ENCODE measurements at regions not wholly inside any gene's neighbourhood (a gene's known extent, or its start where the extent isn't known, plus 50 kb on each side); places are given as distances from the start of the nearest gene placed in this dataset.
"Not testable (repeated sequence)": the region's sequence is repeated elsewhere in the genome, so short reads cannot be mapped to it uniquely, and the experiment has no call there.

DNA sequence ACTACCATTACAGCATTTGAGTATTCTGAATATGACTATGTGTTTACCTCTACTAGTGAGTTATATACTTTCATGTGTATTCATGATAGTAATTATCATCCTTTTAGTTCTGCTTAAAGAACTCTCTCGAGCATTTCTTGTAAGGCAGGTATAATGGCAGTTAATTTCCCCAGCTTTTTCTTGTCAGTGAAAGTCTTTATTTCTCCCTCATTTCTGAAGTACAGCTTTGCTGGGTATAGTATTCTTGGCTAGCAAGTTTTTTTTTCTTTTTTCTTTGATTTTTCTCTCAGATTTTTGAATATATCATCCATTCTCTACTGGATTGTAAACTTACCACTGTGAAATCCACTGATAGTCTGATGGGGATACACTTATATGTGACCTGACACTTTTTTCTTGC lies 165.9 kb upstream of the ARHGAP5 start:
- DNase-seq, result no peak

DNA sequence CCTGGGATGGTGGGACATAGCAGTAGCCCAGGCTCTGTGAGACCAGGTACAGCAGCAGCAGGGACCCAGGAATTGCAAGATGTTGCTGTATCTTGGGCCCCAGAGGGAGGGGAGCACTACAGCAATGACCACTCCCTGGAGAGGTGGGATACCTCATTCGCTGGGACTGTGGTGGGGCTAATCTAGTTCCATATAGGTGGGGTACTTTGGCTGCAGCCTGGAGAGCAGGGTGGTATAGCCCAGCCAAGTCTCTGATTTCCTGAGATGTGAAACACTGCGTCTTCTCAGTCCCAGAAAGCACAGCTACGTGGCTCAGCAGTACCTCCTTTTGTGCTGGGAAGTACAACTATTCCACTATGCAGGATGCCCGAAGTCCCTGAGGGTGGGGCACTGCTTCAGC lies 163.7 kb upstream of the ARHGAP5 start:
- DNase-seq, result no peak

GRCh38 chr14:31918289-31918688 lies 158.8 kb upstream of the ARHGAP5 start:
- DNase-seq, result not testable (repeated sequence)

GRCh38 chr14:31920001-31920400 lies 157.1 kb upstream of the ARHGAP5 start:
- DNase-seq, result no peak

DNA sequence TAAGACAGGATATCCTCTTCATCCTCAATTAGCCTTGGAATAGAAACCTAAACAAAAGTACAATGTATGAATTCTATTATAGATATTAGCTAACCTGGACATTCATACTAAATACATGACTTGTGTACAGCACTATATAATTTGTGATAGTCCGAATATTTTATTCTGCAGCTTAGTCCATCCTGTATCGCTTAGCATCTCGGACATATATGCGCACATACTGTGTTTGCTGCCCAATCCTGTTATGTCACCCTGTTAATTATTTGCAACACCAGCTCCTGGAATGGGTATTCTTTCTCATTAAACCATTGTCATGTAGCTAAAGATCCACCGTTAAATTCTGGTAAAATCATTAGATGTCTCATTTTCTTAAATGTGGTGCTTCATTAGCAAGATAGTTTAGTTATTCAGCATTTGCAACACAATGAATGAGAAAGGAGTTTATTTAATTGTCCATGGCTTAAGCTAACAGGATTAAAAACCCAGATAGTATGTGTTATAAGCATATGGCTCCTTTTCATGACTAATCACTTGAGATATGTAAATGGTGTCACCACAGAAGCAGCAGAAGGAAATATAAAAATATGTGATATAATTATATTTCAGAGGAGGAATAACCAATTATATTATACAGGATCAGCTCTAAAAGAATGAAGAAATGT lies 156.0 kb upstream of the ARHGAP5 start:
- no peak for DNase-seq

DNA sequence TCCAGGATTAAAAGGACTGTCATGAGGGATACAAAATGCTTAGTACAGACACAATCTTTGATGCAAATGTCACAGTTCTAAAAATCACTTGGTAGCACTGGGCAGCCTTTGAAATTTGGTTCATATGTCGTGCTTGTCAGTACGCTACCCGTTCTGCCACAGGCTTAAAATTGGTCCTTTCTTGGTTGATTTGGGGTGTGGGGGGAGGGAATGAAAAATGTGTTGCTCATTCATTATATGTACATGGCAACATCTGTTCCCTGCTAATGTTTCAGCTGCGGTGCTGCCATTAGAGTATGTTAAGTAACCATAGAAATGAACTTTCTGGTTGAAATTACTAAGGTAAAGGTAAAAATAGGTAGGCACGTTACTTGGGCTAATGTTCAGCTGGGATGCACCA lies 155.4 kb upstream of the ARHGAP5 start:
- no peak for DNase-seq

DNA sequence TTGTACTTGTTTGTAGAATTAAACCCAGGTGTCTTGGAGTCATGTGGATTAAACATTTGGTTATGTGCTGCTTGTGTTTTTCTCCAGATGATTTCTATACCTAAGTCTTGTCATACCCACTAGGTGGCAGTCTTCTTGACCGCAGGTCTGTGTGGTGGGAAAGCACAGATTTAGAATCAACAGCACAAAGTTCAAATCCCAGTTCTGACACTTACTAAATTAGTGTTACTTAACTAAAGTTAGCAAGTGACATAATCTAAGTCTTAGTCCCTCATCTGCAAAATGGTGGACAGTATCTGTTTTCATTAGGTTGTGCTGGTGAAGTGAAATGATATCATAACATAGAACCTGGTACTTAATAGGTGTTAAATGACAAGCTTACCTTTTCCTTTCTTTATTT lies 151.0 kb upstream of the ARHGAP5 start:
- DNase-seq, result peak; percentile 73 to 82 (median 80)

DNA sequence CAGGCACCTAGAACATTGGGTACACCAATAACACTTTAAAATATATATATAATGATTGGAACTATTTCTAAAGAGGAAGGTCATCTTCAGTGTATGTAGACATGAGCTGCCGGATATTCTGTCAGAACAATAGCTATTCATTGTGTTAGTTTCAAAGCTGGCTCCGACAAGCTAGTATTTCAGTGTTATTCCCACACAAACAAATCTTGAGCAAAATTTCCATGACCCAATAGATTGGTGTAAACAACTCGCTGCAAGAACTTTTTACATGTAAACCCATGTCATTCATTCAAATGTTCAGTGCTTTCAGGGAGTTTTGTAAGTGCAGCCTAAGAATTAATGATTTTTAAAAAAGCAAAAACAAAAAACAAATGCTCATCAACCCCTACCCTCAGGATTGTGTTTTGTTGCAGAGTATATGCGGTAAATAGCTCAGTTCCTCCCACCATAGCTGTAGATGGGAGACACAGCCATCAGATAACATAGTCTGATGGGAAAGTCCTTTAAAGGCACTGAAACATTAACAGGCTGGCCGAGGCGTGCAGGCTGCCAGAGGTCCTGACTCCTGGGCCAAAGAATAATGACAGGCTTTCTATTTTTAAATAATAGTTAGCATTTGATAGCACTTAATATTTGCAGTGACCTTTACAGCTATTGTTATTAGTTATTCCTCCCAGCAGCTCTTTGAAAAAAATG lies 150.3 kb upstream of the ARHGAP5 start:
- DNase-seq, result no peak

DNA sequence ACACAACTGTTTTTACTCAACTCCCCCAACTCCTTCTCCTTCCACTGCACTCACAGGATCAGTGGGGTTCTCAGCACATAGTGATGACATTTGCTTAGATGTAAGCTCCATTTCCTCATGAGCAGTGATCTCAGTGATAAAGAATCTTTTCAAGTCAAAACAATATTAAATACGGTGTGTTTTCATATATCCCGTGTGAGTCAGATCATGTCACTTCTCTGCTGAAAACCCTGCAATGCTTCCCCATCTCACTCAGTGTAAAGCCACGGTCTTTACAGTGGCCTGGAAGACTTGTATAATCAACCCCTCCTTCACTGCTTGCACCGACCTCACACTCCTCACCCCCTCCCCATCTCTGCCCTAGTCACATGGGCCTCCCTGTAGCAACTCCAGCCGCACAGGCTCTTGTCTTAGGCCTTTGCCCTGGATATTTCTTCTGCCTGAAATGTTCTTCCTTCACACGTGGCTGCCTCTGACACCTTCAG lies 149.7 kb upstream of the ARHGAP5 start:
- DNase-seq, result peak in 2 of 3 donors; percentile 19 to 41

DNA sequence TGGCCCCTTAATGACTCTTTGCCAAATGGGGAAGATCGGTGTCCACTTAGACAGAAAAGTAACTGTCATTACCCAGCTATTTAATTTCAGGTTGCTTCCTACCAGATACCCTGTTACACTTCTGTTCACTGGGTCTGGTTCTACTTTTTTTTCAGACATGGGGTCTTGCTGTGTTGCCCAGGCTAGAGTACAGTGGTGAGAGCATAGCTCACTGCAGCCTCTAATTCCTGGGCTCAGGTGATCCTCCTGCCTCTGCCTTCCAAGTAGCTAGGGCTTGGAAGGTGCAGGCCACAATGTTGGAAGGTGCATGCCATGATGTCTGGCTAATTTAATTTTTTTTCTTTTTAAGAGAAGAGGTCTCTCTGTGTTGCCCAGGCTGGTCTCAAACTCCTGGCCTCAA lies 147.0 kb upstream of the ARHGAP5 start:
- no peak for DNase-seq

DNA sequence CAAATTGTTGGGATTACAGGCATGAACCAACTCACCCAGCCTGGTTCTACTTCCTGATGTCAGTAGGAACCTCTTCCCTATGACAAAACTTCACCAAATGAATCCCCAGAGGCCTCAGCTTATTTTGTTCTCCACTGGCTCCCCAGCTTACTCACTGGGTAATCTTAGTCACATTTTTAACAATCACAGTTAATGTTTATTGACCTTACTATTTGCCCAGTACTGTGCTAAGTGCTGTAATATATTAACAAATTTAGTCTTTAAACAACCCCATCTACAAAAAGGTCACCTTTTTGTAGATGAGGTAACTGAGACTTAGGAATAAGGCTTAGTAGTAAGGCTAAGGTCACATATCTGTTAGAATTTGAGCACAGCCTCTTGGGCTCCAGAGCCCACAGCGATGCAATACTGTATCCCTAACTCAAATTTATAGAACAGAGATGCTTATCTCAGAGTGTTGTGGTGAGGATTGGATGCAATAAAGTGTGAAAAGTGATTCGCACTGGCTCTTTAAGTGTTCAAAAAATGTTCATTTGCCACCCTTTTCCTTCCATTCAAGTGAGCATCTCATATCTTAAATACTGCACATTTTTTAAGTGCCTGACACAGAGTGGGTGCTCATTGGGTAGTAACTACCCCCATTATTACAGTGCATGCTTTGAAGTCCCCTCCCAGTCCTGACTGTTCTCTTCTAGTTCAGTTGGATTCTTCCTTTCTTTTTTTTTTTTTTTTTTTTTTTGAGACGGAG lies 146.4 kb upstream of the ARHGAP5 start:
- DNase-seq, result peak in 2 of 3 donors; percentile 24 to 32

- DNase-seq, result no peak
These were observed 144.4 kb upstream of the ARHGAP5 start for GRCh38 chr14:31932675-31933074.

DNA sequence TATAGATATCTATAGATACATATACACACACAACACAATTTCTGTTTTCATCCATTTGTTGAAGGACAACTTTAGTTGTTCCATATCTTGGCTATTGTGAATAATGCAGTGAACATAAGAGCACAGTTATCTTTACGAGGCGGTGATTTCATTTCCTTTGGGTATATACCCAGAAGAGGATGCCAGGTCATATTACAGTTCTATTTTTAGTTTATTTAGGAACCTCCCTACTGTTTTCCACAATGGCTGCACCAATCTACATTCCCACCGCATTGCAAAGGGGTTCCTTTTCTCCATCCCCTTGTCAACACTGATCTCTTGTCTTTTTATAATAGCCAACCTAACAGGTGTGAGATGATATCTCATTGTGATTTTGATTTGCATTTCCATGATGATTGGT lies 143.4 kb upstream of the ARHGAP5 start:
- DNase-seq, result no peak

DNA sequence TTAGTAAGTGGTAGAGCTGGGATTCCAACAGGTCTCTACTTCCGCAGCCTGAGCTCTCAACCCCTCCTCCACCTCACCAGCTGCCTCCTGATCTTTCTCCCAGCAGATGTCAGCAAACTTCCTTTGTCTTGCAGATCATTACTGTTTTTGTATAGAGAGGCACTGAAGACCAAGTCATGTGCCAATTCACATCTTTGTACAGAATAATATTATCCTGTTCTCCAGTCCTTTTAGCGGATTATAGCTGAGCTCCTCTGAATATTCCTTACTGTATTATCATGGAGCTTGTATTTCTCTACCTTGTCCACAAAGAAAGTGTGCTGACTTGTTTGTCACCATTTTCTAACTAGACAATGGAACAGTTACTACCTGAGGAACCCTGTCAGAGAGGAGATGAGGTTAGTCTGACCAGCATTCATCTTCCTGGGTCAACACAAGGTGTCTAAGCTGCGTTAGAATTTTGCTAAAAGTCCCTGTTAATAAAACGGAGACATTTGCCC lies 142.3 kb upstream of the ARHGAP5 start:
- peak in 1 of 3 donors; percentile 21 for DNase-seq

DNA sequence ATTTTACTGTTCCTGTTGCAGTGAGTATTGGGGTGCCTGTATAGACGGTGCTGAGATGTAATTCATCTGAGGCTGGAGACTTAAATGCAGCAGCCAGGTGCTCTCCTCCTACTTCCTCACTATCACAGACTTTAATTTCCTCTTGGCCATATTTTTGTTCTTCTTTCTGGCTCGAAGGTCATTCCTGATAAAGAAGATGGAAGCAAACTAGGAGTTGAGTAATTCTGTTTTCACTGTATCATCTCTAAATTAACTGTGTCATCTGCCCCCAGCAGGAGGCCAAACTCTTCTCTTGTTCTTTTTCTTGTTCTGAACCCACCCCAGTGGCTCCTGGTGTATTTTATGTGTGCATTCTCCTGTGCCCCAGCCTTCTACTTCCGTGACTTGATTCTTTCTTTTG lies 141.7 kb upstream of the ARHGAP5 start:
- DNase-seq, result no peak

DNA sequence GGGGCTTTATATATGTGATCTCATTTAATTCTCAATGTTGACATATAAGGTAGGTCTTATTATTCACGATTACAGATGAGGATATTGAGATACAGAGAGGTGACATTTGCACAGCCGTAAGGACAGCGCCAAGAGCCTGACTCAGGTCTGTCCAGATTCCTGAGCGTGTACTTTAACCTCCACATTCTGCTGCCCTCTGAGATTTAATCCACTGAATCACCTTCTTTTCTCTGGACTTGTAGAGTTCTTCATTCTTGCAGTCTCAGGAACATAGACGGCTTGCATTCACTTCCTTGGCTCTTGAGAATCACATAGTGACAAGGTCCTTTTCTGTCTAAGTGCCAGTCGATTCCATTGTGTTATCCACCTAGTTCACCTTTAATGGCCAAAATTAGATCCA lies 141.0 kb upstream of the ARHGAP5 start:
- no peak for DNase-seq

DNA sequence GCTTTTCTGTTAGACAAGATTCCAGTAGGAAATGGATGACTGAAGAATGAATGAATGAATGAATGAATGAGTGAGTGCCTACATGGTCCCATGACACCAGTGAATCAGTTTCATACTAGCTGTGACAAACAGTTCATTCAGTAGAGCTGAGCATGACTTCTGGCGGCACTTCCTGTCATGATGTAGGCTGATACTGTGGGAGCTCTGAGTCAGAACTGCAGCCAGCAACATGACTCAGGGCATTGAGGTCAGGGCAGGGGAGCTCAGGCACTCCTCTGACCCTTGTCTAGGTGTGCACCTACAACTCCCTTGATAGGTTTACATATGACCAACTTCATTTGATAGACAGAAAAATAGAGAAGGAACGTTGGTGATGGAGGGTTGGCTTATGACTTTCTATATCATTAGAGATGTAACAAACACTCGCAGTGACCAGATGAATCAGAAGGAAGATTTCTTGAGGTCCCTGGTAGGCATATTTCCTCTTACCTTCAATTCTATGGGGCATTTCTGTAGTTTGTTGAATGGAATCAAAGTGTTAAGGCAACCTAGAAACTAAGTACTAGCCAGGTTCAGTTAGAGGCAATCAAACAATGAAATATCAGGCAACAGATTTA lies 139.3 kb upstream of the ARHGAP5 start:
- DNase-seq, result peak; percentile 87 to 94 (median 91)

DNA sequence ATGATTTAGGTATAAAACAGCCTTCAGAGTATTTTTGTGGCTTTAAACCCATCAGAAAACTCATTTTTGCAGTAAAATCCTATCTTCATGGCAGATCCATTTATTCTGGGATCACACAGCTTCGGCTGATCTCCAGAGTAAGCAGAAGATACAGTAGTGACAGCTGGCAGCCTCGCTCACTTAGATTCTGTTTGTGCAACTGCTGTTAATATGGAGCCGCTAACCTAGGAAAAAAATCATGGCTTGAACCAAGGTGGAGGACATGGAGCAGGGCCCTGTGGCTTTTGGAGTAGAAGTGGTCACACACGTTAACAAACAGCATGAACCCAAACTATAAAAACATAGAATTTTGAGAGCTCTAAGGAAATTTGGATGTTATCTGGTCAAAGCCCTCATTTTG lies 137.2 kb upstream of the ARHGAP5 start:
- no peak for DNase-seq

DNA sequence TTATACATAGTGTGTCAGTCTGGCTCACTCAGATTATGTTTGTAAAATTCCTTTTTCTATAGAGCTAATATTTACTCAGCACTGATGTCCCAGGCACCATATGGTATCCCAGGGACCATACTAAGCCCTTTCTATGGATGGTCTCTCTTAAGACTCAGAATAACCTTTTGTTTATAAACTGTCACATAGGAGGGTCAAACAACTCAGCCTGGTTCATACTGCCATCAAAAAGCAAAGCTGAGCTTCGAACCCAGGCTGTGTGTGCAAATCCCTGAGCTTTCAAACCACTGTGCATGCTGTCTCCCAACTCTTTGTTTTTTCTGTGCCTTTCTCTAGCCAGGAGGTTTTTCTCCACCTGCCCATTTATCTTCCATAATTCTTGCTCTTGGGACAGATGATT lies 135.6 kb upstream of the ARHGAP5 start:
- DNase-seq, result no peak

GRCh38 chr14:31942166-31942841 lies 134.8 kb upstream of the ARHGAP5 start:
- DNase-seq, result no peak

DNA sequence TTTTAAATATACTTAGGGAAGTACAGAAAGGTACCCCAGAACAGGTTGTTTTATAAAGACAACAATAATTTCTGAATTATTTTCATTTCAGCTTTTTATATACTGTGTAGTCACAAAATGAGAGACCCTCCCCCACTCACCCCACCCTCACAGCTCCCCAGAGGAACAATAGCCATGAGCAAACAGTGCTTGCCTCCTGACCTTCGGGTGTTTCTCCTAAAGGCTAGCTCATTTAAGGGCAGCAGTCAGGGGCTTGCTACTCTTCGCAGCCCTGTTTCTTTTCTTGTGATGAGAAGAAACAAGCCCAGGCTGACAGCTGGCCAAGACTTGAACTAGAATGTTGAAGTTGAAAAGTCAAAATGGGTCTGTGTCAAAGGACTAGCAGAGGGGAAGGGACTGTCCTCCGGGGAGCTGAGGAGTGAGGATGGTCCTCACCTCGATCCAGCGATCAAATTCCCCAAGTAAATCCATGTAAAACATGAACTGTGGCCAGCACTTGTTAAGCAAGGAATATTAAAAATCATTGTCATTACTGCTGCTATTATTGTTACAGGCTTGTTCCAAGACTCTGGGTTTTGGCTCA lies 133.8 kb upstream of the ARHGAP5 start:
- DNase-seq, result no peak

DNA sequence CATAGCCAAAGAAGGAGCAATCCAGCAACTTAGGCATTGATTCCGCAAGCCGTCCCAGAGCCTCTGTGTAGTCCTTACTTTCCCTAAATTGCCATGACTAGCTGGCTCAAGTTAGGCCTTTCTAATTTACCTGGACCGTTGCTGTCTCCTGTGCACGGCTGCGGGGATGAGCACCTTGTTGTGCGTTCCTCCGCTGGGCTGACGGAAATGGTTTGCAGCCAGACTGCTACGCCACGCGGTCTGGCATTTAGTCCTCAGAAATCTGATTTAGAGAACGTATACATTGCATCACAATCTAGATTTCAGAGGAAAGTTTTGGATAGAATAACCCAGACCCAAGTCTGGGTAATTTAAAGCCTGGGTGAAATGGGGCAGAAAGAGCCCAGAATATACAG lies 133.2 kb upstream of the ARHGAP5 start:
- no peak for DNase-seq
